Neural progenitor cell (in vitro differentiated cells): ENCODE measurements at regions not wholly inside any gene's neighbourhood (a gene's known extent, or its start where the extent isn't known, plus 50 kb on each side); places are given as distances from the start of the nearest gene placed in this dataset.

Experiments
- DNase-seq: peaks from one replicate; pipeline ENCODE4 v3.0.0-alpha.2; 2016; ENCODE audit warnings: low spot score
- H2AFZ ChIP-seq: fragments of 200-600 bp; sonication (generic); replicated peaks from 2 replicates; pipeline ENCODE4 v1.6.1; 2016; ENCODE audit warnings: antibody characterized with exemption
- H3F3A ChIP-seq: fragments of 200-600 bp; sonication (generic); 2 replicates; pipeline ENCODE4 v1.6.1; 2016; ENCODE audit warnings: antibody characterized with exemption, low read depth
- H3K27ac ChIP-seq: fragments of 200-600 bp; sonication (generic); 2 replicates; pipeline ENCODE4 v1.5.1; 2016; ENCODE audit warnings: mild to moderate bottlenecking
- H3K27me3 ChIP-seq: fragments of 200-600 bp; sonication (generic); 2 replicates; pipeline ENCODE4 v1.6.1; 2016; ENCODE audit warnings: mild to moderate bottlenecking, moderate library complexity
- H3K36me3 ChIP-seq: fragments of 200-600 bp; sonication (generic); 2 replicates; pipeline ENCODE4 v1.5.1; 2016
- H3K4me1 ChIP-seq: fragments of 200-600 bp; sonication (generic); 2 replicates; pipeline ENCODE4 v1.6.1; 2016; ENCODE audit warnings: mixed run types
- H3K4me2 ChIP-seq: fragments of 200-600 bp; sonication (generic); 2 replicates; pipeline ENCODE4 v1.6.1; 2016
- H3K4me3 ChIP-seq: fragments of 200-600 bp; sonication (generic); 2 replicates; pipeline ENCODE4 v1.5.1; 2016
- H3K79me2 ChIP-seq: fragments of 200-600 bp; sonication (generic); 2 replicates; pipeline ENCODE4 v1.6.1; 2016; ENCODE audit warnings: low read depth
- H3K9ac ChIP-seq: fragments of 200-600 bp; sonication (generic); 2 replicates; pipeline ENCODE4 v1.6.1; 2016
- H3K9me3 ChIP-seq: fragments of 200-600 bp; sonication (generic); 2 replicates; pipeline ENCODE4 v1.5.1; 2016; ENCODE audit warnings: low read depth
- H4K20me1 ChIP-seq: fragments of 200-600 bp; sonication (generic); 2 replicates; pipeline ENCODE4 v1.6.1; 2016; ENCODE audit warnings: low read depth
- H3K27ac Mint-ChIP-seq: 3 replicates; pipeline ENCODE4 v1.8.0; 2021; ENCODE audit warnings: mixed read lengths
- H3K27me3 Mint-ChIP-seq: 2 replicates; pipeline ENCODE4 v1.8.0; 2022; ENCODE audit warnings: low read depth, mild to moderate bottlenecking, inconsistent platforms, moderate library complexity, mixed read lengths; ENCODE audit not compliant: insufficient read depth
- H3K36me3 Mint-ChIP-seq: 3 replicates; pipeline ENCODE4 v1.8.0; 2021; ENCODE audit warnings: mixed read lengths
- H3K4me1 Mint-ChIP-seq: 3 replicates; pipeline ENCODE4 v1.8.0; 2021; ENCODE audit warnings: mixed read lengths
- H3K4me3 Mint-ChIP-seq: 3 replicates; pipeline ENCODE4 v1.8.0; 2021; ENCODE audit warnings: mild to moderate bottlenecking, moderate library complexity, mixed read lengths
- H3K9me3 Mint-ChIP-seq: 3 replicates; pipeline ENCODE4 v1.8.0; 2020; ENCODE audit warnings: mixed read lengths
- CTCF ChIP-seq: fragments of 200-600 bp; sonication (generic); IDR thresholded peaks from 2 replicates; pipeline ENCODE4 v1.5.1; 2017; ENCODE audit warnings: antibody characterized with exemption, mild to moderate bottlenecking
- EZH2 ChIP-seq: fragments of 200-600 bp; sonication (generic); IDR thresholded peaks from 2 replicates; pipeline ENCODE4 v1.6.1; 2017; ENCODE audit warnings: antibody characterized with exemption, mild to moderate bottlenecking, moderate library complexity
- EZH2phosphoT487 ChIP-seq: fragments of 200-600 bp; sonication (generic); IDR thresholded peaks from 2 replicates; pipeline ENCODE4 v1.6.1; 2017; ENCODE audit warnings: antibody characterized with exemption

DNA sequence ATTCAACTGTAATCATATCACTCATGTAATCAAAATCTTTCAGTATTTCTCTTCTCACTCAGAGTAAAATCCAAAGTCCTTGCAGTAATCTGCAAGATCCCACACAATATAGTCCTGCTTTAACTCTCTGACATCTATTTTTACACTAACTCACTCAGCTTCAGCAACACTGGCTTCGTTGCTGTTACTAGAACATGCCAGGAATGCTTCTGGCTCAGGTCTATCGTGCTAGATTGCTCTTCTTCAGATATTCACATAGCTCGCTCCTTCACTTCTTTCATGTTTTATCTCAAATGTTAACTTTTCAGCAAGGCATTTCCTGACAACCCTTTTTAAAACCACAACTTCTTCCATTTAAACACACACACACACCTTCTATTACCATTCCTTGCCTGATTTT, 331.7 kb upstream of the HTR2C start:
- no peak for DNase-seq
- H2AFZ ChIP-seq: no peak overlapping the region
- no peaks in the 10 kb centered on the region for H3K27me3 ChIP-seq
- Mint-ChIP-seq H3K27ac (no peak overlapping the region), H3K9me3 (no peaks in the 10 kb centered on the region), H3K4me3 (no peak overlapping the region), H3K4me1 (no peaks in the 10 kb centered on the region), H3K36me3 (no peaks in the 10 kb centered on the region), H3K27me3 (no peaks in the 10 kb centered on the region)
- no peak overlapping the region for H3K9ac ChIP-seq
- no peaks in the 10 kb centered on the region for H3F3A ChIP-seq
- H4K20me1 ChIP-seq: no peaks in the 10 kb centered on the region
- H3K4me3 ChIP-seq: no peak overlapping the region
- no peaks in the 10 kb centered on the region for H3K4me1 ChIP-seq
- no peaks in the 10 kb centered on the region for H3K9me3 ChIP-seq
- no peaks in the 10 kb centered on the region for H3K36me3 ChIP-seq
- no peaks in the 10 kb centered on the region for H3K79me2 ChIP-seq
- no peak overlapping the region for H3K4me2 ChIP-seq
- TF ChIP-seq EZH2phosphoT487: no peak
- TF ChIP-seq CTCF: no peak
- no peak for TF ChIP-seq EZH2
- no peak overlapping the region for H3K27ac ChIP-seq

DNA sequence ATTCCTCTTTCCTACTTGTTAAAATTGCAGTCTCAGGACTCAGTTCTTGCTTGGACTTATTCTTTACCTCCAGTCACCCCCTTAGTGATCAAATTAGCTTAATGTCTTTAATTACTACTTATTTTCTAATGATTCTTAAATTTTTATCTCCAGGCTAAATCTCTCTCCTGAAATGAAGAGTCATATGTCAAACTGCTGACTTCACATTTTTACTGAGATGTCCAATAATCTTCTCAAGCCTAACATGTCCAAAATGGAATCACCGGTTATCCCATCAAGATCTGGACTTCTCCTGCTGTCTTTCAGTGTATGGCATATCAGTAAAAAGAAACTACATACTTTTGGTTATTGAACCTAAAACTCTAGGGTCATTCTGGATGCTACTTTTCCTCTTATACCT, 332.3 kb upstream of the HTR2C start:
- Histone ChIP-seq H3K4me1 (no peaks in the 10 kb centered on the region), H3K36me3 (no peaks in the 10 kb centered on the region), H3K4me3 (no peak overlapping the region), H3K9ac (no peak overlapping the region), H3K79me2 (no peaks in the 10 kb centered on the region), H2AFZ (no peak overlapping the region), H3K9me3 (no peaks in the 10 kb centered on the region), H3K27ac (no peak overlapping the region), H4K20me1 (no peaks in the 10 kb centered on the region), H3K4me2 (no peak overlapping the region), H3K27me3 (no peaks in the 10 kb centered on the region), H3F3A (no peaks in the 10 kb centered on the region)
- no peak for DNase-seq
- H3K9me3 Mint-ChIP-seq: no peaks in the 10 kb centered on the region
- no peaks in the 10 kb centered on the region for H3K36me3 Mint-ChIP-seq
- H3K27ac Mint-ChIP-seq: no peak overlapping the region
- H3K4me3 Mint-ChIP-seq: no peak overlapping the region
- no peak for TF ChIP-seq EZH2
- TF ChIP-seq EZH2phosphoT487: no peak
- TF ChIP-seq CTCF: no peak
- no peaks in the 10 kb centered on the region for H3K27me3 Mint-ChIP-seq
- no peaks in the 10 kb centered on the region for H3K4me1 Mint-ChIP-seq

- Mint-ChIP-seq H3K27me3 (no peaks in the 10 kb centered on the region), H3K4me3 (no peak overlapping the region), H3K4me1 (peaks cover 11% of the 10 kb centered on the region), H3K36me3 (no peaks in the 10 kb centered on the region), H3K9me3 (no peaks in the 10 kb centered on the region), H3K27ac (no peak overlapping the region)
- Histone ChIP-seq H3K9me3 (no peaks in the 10 kb centered on the region), H3K27ac (no peak overlapping the region), H3K27me3 (no peaks in the 10 kb centered on the region), H3K4me3 (no peak overlapping the region), H3F3A (no peaks in the 10 kb centered on the region), H3K9ac (no peak overlapping the region), H2AFZ (no peak overlapping the region), H3K79me2 (no peaks in the 10 kb centered on the region), H4K20me1 (no peaks in the 10 kb centered on the region), H3K36me3 (no peaks in the 10 kb centered on the region), H3K4me1 (peaks cover 16% of the 10 kb centered on the region), H3K4me2 (no peak overlapping the region)
- no peak for DNase-seq
- no peak for TF ChIP-seq EZH2phosphoT487
- TF ChIP-seq CTCF: no peak
- TF ChIP-seq EZH2: no peak
Observed at GRCh38 chrX:114221445-114221844, 362.4 kb upstream of the HTR2C start.

GRCh38 chrX:114210879-114211278, 373.0 kb upstream of the HTR2C start:
- H3K27ac Mint-ChIP-seq: no peak overlapping the region
- no peaks in the 10 kb centered on the region for H4K20me1 ChIP-seq
- H3K4me1 ChIP-seq: no peaks in the 10 kb centered on the region
- TF ChIP-seq CTCF: no peak
- no peak for TF ChIP-seq EZH2
- no peak for TF ChIP-seq EZH2phosphoT487
- no peak overlapping the region for H3K9ac ChIP-seq
- H3K4me1 Mint-ChIP-seq: no peaks in the 10 kb centered on the region
- no peak overlapping the region for H2AFZ ChIP-seq
- no peak overlapping the region for H3K4me3 ChIP-seq
- H3K27me3 ChIP-seq: no peaks in the 10 kb centered on the region
- H3K36me3 Mint-ChIP-seq: no peaks in the 10 kb centered on the region
- H3K9me3 ChIP-seq: no peaks in the 10 kb centered on the region
- H3K27me3 Mint-ChIP-seq: no peaks in the 10 kb centered on the region
- no peaks in the 10 kb centered on the region for H3F3A ChIP-seq
- no peak overlapping the region for H3K27ac ChIP-seq
- no peak overlapping the region for H3K4me2 ChIP-seq
- H3K9me3 Mint-ChIP-seq: no peaks in the 10 kb centered on the region
- H3K79me2 ChIP-seq: no peaks in the 10 kb centered on the region
- no peaks in the 10 kb centered on the region for H3K36me3 ChIP-seq
- no peak overlapping the region for H3K4me3 Mint-ChIP-seq
- no peak for DNase-seq
